ENCODE measurements at regions not wholly inside any gene's neighbourhood (a gene's known extent, or its start where the extent isn't known, plus 50 kb on each side); places are given as distances from the start of the nearest gene placed in this dataset.

- ChIA-PET POLR2A (ENCODE audit: unreplicated experiment) (no interaction called here), CTCF (no interaction called here)
- no peaks in the 10 kb centered on the region for H3F3A ChIP-seq (ENCODE audit: low read length, unreplicated experiment)
- H3K9me2 ChIP-seq (replicated peaks; ENCODE audit: low read length) = no peaks in the 10 kb centered on the region
- TF ChIP-seq EZH2 (IDR thresholded peaks at IDR 0.05; ENCODE audit: low read length, unreplicated experiment) (no peak), EZH2phosphoT487 (IDR thresholded peaks at IDR 0.05; ENCODE audit: borderline replicate concordance, low read length) (no peak), CTCF (conservative IDR thresholded peaks at IDR 0.05; ENCODE audit: low read depth, low read length) (no peak)
- intact Hi-C loops (cut with micrococcal nuclease) = no loop called here
- no peaks in the 10 kb centered on the region for H3K9me3 ChIP-seq (ENCODE audit: low read length)
- no peak overlapping the region for H3K9ac ChIP-seq (ENCODE audit: low read length)
- no peak overlapping the region for H2AFZ ChIP-seq (ENCODE audit: low read length)
- no peaks in the 10 kb centered on the region for H3K27me3 ChIP-seq (ENCODE audit: low read length)
- H3K4me3 ChIP-seq (ENCODE audit: low read length) = no peak overlapping the region
- no peaks in the 10 kb centered on the region for H4K20me1 ChIP-seq (ENCODE audit: low read length)
- no peak overlapping the region for H3K27ac ChIP-seq (ENCODE audit: low read length)
- ATAC-seq (no peak), DNase-seq (no peak)
- no TSS peak for BruUV-seq (replicated peaks)
- no peaks in the 10 kb centered on the region for H3K36me3 ChIP-seq (ENCODE audit: low read depth, low read length)
- no peaks in the 10 kb centered on the region for H3K4me1 ChIP-seq (ENCODE audit: insufficient read depth, low read length)
- H3K4me2 ChIP-seq (ENCODE audit: low read length) = no peak overlapping the region
- H3K79me2 ChIP-seq (ENCODE audit: low read length) = no peaks in the 10 kb centered on the region
These were observed 414.4 kb downstream of the SHISA9 start for GRCh38 chr16:13315642-13316427.

- ATAC-seq = no peak
- H4K20me1 ChIP-seq (ENCODE audit: low read length) = no peaks in the 10 kb centered on the region
- H3K4me2 ChIP-seq (ENCODE audit: low read length) = no peak overlapping the region
- no peaks in the 10 kb centered on the region for H3K36me3 ChIP-seq (ENCODE audit: low read depth, low read length)
- no peaks in the 10 kb centered on the region for H3K9me3 ChIP-seq (ENCODE audit: low read length)
- no peak overlapping the region for H3K4me3 ChIP-seq (ENCODE audit: low read length)
- no peak overlapping the region for H2AFZ ChIP-seq (ENCODE audit: low read length)
- no TSS peak for BruUV-seq (replicated peaks)
- no peak overlapping the region for H3K27ac ChIP-seq (ENCODE audit: low read length)
- no peaks in the 10 kb centered on the region for H3K27me3 ChIP-seq (ENCODE audit: low read length)
- CTCF ChIA-PET = no interaction called here
- no peaks in the 10 kb centered on the region for H3K9me2 ChIP-seq (replicated peaks; ENCODE audit: low read length)
- TF ChIP-seq EZH2phosphoT487 (IDR thresholded peaks at IDR 0.05; ENCODE audit: borderline replicate concordance, low read length) (no peak), EZH2 (IDR thresholded peaks at IDR 0.05; ENCODE audit: low read length, unreplicated experiment) (no peak), CTCF (conservative IDR thresholded peaks at IDR 0.05; ENCODE audit: low read depth, low read length) (no peak)
- POLR2A ChIA-PET (ENCODE audit: unreplicated experiment) = no interaction called here
- intact Hi-C loops (cut with micrococcal nuclease) = no loop called here
- no peak overlapping the region for H3K9ac ChIP-seq (ENCODE audit: low read length)
- H3K4me1 ChIP-seq (ENCODE audit: insufficient read depth, low read length) = no peaks in the 10 kb centered on the region
- H3K79me2 ChIP-seq (ENCODE audit: low read length) = no peaks in the 10 kb centered on the region
- no peaks in the 10 kb centered on the region for H3F3A ChIP-seq (ENCODE audit: low read length, unreplicated experiment)
- no peak for DNase-seq
These were observed 420.9 kb downstream of the SHISA9 start for GRCh38 chr16:13322336-13322735.

- no peak for ATAC-seq
These were observed 423.5 kb downstream of the SHISA9 start for GRCh38 chr16:13324851-13325250.

More at GRCh38 chr16:13324851-13325250, 423.5 kb downstream of the SHISA9 start:
- ChIA-PET CTCF (no interaction called here), POLR2A (ENCODE audit: unreplicated experiment) (no interaction called here)
- H3K27ac ChIP-seq (ENCODE audit: low read length) = no peak overlapping the region
- H3F3A ChIP-seq (ENCODE audit: low read length, unreplicated experiment) = no peaks in the 10 kb centered on the region
- intact Hi-C loops (cut with micrococcal nuclease) = no loop called here
- no peaks in the 10 kb centered on the region for H3K4me1 ChIP-seq (ENCODE audit: insufficient read depth, low read length)
- H3K4me2 ChIP-seq (ENCODE audit: low read length) = no peak overlapping the region
- no peak overlapping the region for H2AFZ ChIP-seq (ENCODE audit: low read length)
- no peaks in the 10 kb centered on the region for H4K20me1 ChIP-seq (ENCODE audit: low read length)
- no peak for DNase-seq
- H3K36me3 ChIP-seq (ENCODE audit: low read depth, low read length) = no peaks in the 10 kb centered on the region
- TF ChIP-seq CTCF (conservative IDR thresholded peaks at IDR 0.05; ENCODE audit: low read depth, low read length) = no peak
- TF ChIP-seq EZH2phosphoT487 (IDR thresholded peaks at IDR 0.05; ENCODE audit: borderline replicate concordance, low read length) = no peak
- no peak for TF ChIP-seq EZH2 (IDR thresholded peaks at IDR 0.05; ENCODE audit: low read length, unreplicated experiment)
- BruUV-seq (replicated peaks) = no TSS peak
- H3K9ac ChIP-seq (ENCODE audit: low read length) = no peak overlapping the region
- H3K79me2 ChIP-seq (ENCODE audit: low read length) = no peaks in the 10 kb centered on the region
- no peaks in the 10 kb centered on the region for H3K9me2 ChIP-seq (replicated peaks; ENCODE audit: low read length)
- no peak overlapping the region for H3K4me3 ChIP-seq (ENCODE audit: low read length)
- no peaks in the 10 kb centered on the region for H3K9me3 ChIP-seq (ENCODE audit: low read length)
- H3K27me3 ChIP-seq (ENCODE audit: low read length) = no peaks in the 10 kb centered on the region

All from PC-3 (cell line).